ENCODE measurements at regions not wholly inside any gene's neighbourhood (a gene's known extent, or its start where the extent isn't known, plus 50 kb on each side); places are given as distances from the start of the nearest gene placed in this dataset.
"Not testable (repeated sequence)": the region's sequence is repeated elsewhere in the genome, so short reads cannot be mapped to it uniquely, and the experiment has no call there.

DNA sequence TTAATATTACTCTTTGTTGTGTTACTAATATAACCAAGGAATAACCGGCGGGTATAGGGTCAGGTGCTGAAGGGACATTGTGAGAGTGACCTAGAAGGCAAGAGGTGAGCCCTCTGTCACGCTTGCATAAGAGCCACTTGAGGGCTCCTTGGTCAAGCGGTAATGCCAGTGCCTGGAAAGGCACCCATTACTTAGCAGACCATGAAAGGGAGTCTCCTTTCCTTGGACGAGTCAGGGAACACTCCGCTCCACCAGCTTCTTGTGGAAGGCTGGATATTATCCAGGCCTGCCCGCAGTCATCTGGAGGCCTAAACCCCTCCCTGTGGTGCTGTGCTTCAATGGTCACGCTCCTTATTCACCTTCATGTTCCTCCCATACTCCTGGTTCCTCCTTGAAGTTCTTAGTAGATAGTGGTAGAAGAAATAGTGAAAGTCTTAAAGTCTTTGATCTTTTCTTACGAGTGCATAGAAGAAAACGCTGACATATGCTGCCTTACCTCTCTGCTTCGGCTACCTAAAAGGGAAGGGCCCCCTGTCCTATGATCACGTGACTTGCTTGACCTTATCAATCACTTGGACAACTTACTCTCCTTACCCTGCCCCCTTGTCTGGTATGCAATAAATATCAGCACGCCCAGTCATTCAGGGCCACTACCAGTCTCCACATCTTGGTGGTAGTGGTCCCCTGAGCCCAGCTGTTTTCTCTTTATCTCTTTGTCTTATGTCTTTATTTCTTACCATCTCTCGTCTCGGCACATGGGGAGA, 59.6 kb upstream of the DMRTB1 start:
- DNase-seq: not testable (repeated sequence)

DNA sequence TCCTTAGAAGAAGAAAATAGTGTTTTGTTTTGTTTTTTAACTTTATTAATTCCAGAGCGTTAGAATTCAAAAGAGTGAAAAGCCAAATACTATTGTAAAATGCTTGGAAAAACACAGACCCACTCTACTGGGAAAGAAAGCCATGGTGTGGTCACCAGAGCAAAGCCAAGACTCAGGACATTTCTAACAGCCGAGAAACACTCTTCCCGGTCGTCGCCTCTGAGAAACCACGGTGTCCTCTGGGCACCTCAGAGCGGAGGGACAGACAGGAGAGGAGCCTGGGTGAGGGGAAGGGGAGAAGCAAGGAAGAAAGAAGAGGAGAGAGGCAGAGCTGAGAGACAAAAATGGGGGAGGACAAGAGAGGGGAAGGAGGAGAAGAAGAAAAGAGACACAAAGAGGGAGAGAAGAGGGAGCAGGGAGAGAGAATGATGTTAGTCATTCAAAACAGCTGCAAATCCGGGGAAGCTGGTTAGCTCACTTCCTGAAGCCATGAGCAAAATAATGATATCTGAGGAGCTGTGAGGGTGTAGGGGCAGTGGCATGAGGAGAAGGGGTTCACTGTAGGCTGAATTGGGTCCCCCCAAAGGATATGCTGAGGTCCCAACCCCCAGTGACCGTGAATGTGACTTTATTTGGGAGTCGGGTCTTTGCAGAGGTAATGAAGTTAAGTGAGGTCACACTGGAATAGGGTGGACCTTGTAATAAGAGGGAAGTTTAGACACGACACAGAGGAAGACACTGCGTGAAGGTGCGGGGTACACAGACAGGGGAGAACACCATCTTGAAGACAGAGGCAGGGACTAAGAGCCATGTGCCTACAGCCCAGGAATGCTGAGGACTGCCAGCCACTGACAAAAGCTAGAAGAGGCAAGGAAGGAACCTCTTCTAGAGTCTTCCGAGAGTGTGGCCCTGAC, 58.2 kb upstream of the DMRTB1 start:
- no peak for DNase-seq

GRCh38 chr1:53401813-53402745, 57.1 kb upstream of the DMRTB1 start:
- DNase-seq: no peak

DNA sequence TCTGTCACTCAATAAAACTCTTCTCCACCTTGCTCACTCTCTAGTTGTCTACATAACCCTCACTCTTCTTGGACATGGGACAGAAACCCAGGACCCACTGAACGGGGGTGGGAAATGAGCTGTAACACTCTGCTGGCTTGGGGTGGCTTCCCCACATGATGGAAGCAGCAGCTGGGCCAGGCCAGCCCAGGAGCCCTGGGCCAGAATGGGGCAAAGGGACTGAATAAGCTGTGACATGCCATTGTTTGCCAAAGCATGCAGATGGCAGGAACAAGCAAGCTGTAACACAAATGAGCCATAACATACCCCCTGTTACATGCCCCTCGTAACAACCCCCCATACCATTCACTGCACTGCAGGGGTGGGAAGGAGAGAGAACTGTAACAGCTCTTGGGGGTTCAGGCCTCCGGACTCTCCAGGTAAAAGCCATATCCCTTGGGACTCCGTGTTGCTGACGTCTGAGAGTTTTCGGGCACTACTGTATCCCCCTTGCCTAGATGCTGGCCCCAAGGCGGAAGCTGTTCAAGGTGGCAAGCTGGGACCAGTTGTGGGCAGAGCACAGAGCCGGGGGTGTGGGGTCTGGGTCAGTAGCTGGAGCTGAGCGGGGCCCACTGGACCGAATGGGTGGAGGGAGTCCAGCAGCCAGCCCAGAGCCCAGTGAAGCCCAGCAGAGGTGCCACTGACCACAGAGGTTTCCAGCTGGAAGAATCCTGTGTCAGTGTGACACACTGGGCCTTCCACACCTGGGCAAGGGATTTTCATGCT, 56.1 kb upstream of the DMRTB1 start:
- no peak for DNase-seq

DNA sequence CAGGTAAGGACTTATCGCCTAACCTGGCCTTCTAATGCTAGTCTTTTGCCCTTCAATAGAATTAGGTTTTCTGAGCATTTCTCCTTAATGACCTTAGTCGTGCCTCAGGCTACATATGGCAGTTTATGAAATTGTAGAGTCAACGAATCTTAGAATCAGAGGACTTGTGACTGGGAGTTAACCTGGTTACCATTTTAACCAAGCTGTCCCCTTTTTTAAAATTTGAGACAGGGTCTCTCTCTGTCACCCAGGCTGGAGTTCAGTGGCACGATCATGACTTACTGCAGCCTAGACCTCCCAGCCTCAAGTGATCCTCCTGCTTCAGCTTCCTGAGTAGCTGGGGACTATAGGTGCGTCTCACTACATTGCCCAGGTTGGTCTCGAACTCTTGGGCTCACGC, 53.5 kb upstream of the DMRTB1 start:
- DNase-seq: no peak

DNA sequence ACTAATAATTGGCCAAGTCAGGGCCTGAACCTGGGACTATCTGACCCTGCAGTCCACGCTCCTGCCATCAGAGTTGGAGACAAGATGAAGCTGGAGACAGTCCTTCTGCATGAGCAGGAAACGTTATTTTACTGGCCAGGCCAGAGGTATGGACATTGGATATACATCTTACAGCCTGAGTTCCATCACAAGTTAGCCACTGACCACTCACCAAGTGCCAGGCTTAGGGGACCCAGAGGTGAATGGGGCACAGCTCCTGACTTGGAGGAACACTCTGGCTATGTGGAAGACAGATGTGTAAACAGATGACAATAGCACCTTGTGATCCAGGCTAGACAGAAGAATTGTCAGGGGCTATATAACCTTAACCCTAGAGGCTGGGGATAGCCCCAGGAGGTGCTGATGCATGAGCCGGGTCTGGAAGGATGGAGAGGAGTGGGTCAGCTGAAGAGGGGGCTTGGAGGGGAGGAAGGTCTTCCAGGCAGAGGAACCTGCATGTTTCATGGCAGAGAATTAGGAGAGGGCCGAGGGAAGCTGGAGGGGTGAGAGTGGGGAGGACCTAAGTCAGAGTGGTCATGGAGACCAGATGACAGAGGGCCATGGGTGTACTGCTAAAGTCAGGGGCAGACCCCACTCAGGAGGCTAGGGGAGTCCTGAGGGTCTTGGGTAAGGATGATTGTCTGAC, 52.5 kb upstream of the DMRTB1 start:
- DNase-seq: no peak

DNA sequence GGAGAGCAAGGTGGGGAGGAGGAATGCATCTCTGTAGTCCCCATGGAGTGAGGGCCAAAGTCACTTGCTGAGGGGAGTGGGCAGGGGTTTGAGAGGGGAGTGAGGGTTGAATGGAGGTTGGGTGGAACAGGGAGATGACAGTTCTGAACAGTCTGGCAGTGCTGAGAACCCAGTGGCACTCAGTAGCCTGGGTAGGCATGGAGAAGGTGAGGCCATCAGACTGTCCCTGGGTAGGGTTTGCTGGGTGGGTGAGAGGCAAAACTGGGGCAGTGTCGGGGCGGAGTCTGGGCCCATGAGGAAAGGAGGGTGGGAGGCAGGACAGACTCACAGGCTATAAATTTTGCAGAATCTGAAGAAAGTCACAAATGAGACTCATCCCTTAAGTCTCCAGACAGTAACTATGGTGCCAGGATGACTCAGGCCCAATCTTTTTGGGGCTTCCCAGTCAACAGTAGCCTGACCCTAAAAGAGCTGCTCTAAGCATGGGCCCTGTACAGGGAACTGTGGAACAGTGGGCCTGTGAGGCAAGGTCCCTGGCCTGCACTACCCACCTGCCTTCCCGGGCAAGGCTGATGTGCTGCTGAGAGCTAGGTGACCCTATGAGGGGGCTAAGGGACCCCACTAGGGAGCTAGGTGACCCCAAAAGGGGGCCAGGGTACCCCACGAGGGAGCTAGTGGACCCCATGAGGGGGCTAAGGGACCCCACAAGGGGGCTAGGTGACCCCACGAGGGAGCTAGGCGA, 51.0 kb upstream of the DMRTB1 start:
- DNase-seq: no peak

DNA sequence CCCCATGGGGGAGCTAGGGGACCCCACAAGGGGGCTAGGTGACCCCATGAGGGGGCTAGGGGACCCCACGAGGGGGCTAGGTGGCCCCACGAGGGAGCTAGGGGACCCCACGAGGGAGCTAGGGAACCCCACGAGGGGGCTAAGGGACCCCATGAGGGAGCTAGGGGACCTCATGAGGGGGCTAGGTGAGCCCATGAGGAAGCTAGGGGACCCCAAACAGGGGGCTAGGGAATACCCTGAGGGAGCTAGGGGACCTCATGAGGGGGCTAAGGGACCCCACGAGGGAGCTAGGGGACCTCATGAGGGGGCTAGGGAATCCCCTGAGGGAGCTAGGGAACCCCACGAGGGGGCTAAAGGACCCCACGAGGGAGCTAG, 50.5 kb upstream of the DMRTB1 start:
- no peak for DNase-seq

DNA sequence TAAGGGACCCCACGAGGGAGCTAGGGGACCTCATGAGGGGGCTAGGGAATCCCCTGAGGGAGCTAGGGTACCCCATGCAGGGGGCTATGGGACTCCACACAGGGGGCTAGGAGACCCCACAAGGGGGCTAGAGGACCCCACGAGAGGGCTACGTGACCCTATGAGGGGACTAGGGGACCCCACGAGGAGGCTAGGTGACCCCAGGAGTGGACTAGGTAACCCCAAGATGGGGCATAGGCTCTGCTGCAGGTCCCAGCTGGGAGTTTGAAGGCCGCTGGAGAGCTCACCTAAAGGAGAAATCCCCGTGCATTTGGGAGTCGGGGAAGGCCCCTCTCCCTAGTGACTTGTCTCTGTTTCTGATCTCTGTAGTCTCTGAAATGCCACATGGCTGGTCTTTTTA, 50.0 kb upstream of the DMRTB1 start:
- no peak for DNase-seq

All from cerebellar nuclear complex (tissue), 1 donor.